Colonic mucosa (tissue), 4 donors: ENCODE measurements at regions not wholly inside any gene's neighbourhood (a gene's known extent, or its start where the extent isn't known, plus 50 kb on each side); places are given as distances from the start of the nearest gene placed in this dataset.

Experiments used
- DNase-seq: peaks from one replicate; pipeline ENCODE4 v3.0.0-alpha.2; 2020
- H3K27ac ChIP-seq: fragments of 200-600 bp; one replicate; pipeline ENCODE4 v1.8.0; 2021
- H3K27me3 ChIP-seq: fragments of 200-600 bp; one replicate; pipeline ENCODE4 v1.8.0; 2021
- H3K36me3 ChIP-seq: fragments of 200-600 bp; one replicate; pipeline ENCODE4 v1.8.0; 2021
- H3K4me1 ChIP-seq: fragments of 200-600 bp; one replicate; pipeline ENCODE4 v1.8.0; 2021; ENCODE audit warnings: mild to moderate bottlenecking
- H3K4me3 ChIP-seq: fragments of 200-600 bp; one replicate; pipeline ENCODE4 v1.8.0; 2021
- H3K9ac ChIP-seq, 2 donors: one replicate each; pipeline ENCODE4 v1.7.0; 2013; ENCODE audit warnings: control low read depth in 2 of 2, low read depth in 2 of 2, low read length in 2 of 2
- H3K9me3 ChIP-seq: fragments of 200-600 bp; one replicate; pipeline ENCODE4 v1.8.0; 2021
- intact Hi-C: fragments of 100-400 bp; cut with DNase I; formaldehyde crosslinking; loops from one replicate; pipeline ENCODE4 v1.14.1; 2022
- TF ChIP-seq, protein P1 (sequence below): fragments of 200-600 bp; IDR thresholded peaks from one replicate; pipeline ENCODE4 v1.8.0; 2022; ENCODE audit warnings: antibody characterized with exemption, mild to moderate bottlenecking
- donor health status: healthy.
- donor health status: DM: no; HTN: no; CAD: no.
- donor health status: DM: no; HTN: no; CAD: no.

DNA sequence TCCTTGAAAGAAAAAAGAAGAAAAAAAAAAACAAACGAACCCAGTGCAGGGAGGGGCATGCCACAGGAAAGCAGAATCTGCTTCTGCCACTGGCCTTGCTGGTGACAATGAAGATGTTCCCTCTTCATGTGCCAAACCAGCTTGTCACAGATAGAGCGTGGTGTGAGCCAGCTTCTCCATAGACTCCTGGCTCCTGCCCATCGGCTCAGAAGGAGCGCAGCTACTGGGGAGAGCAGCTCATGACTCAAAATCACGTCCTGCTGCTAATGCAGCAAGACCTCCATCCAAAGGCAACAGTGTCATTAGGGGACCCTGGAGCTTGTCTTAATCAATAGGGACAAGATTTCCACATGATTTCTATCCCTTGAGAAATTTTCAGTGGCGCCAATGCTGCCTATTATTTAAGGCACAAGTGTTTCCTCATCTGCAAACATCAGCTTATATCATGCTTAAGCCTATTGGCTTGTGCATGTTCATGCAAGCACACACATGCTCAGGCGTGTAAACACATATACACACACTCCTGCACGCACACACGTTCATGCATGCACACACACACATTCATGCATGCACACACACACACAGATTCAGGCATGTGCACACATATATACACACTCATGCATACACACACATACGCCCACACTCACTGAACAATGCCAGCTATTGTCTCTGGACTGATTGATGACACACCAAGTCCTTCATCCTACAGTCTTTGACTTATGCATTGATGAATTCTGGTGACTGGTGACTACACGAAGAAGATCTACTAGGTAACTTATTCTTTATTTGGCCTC lies 682.0 kb upstream of the ID2 start:
- H3K27ac ChIP-seq = no peak overlapping the region
- no peaks in the 10 kb centered on the region for H3K4me1 ChIP-seq
- intact Hi-C loops = no loop called here
- H3K9me3 ChIP-seq = no peaks in the 10 kb centered on the region
- no peaks in the 10 kb centered on the region for H3K36me3 ChIP-seq
- TF ChIP-seq, protein P1, sequence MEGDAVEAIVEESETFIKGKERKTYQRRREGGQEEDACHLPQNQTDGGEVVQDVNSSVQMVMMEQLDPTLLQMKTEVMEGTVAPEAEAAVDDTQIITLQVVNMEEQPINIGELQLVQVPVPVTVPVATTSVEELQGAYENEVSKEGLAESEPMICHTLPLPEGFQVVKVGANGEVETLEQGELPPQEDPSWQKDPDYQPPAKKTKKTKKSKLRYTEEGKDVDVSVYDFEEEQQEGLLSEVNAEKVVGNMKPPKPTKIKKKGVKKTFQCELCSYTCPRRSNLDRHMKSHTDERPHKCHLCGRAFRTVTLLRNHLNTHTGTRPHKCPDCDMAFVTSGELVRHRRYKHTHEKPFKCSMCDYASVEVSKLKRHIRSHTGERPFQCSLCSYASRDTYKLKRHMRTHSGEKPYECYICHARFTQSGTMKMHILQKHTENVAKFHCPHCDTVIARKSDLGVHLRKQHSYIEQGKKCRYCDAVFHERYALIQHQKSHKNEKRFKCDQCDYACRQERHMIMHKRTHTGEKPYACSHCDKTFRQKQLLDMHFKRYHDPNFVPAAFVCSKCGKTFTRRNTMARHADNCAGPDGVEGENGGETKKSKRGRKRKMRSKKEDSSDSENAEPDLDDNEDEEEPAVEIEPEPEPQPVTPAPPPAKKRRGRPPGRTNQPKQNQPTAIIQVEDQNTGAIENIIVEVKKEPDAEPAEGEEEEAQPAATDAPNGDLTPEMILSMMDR = no peak
- no peak overlapping the region for H3K4me3 ChIP-seq
- H3K9ac ChIP-seq = no peak overlapping the region
- no peaks in the 10 kb centered on the region for H3K27me3 ChIP-seq
- no peak for DNase-seq

DNA sequence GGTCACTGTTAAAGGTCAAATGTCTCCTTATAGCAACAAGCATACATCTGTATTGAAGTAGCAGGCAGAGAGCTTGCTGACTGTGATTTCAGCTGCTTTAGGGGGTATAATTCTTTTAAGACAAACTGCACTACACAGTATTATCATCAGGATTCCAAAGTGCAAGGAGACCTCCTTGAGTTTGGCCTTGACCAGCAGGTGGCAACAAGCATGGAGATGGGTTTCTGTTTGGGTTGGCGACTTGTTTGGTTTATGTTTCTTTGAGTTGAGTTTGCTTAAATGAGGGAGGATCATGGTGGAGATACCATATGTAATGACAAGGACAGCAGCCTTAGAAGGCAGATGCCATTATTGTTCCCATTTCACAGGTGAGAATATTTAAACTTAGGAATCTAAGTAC lies 681.0 kb upstream of the ID2 start:
- no peaks in the 10 kb centered on the region for H3K9me3 ChIP-seq
- no peak overlapping the region for H3K4me3 ChIP-seq
- H3K9ac ChIP-seq = no peak overlapping the region
- no peaks in the 10 kb centered on the region for H3K36me3 ChIP-seq
- no peak for DNase-seq
- intact Hi-C loops = no loop called here
- no peak overlapping the region for H3K27ac ChIP-seq
- no peaks in the 10 kb centered on the region for H3K27me3 ChIP-seq
- TF ChIP-seq, protein P1 = no peak
- H3K4me1 ChIP-seq = no peaks in the 10 kb centered on the region

- H3K36me3 ChIP-seq = no peaks in the 10 kb centered on the region
- TF ChIP-seq, protein P1 = no peak
- intact Hi-C loops = no loop called here
- no peak for DNase-seq
- H3K4me1 ChIP-seq = no peaks in the 10 kb centered on the region
- H3K9me3 ChIP-seq = no peaks in the 10 kb centered on the region
- H3K4me3 ChIP-seq = no peak overlapping the region
- H3K27ac ChIP-seq = no peak overlapping the region
- H3K9ac ChIP-seq = no peak overlapping the region
- H3K27me3 ChIP-seq = no peaks in the 10 kb centered on the region
Observed at GRCh38 chr2:8002765-8003393, 679.0 kb upstream of the ID2 start.

- Histone ChIP-seq H3K4me1 (no peaks in the 10 kb centered on the region), H3K27ac (peak overlapping the region; percentile 2)
- intact Hi-C loops = no loop called here
Observed at GRCh38 chr2:8003462-8004075, 678.3 kb upstream of the ID2 start.

GRCh38 chr2:8004250-8004681 lies 677.6 kb upstream of the ID2 start:
- H3K4me3 ChIP-seq = no peak overlapping the region
- no peaks in the 10 kb centered on the region for H3K9me3 ChIP-seq
- DNase-seq = peak; percentile 44
- no peak overlapping the region for H3K9ac ChIP-seq
- intact Hi-C loops = no loop called here
- H3K27me3 ChIP-seq = no peaks in the 10 kb centered on the region
- TF ChIP-seq, protein P1 = no peak
- no peaks in the 10 kb centered on the region for H3K4me1 ChIP-seq
- H3K27ac ChIP-seq = no peak overlapping the region
- H3K36me3 ChIP-seq = no peaks in the 10 kb centered on the region

More at GRCh38 chr2:8003462-8004075, 678.3 kb upstream of the ID2 start:
- Histone ChIP-seq H3K9me3 (no peaks in the 10 kb centered on the region), H3K4me3 (no peak overlapping the region), H3K27me3 (no peaks in the 10 kb centered on the region), H3K36me3 (no peaks in the 10 kb centered on the region), H3K9ac (no peak overlapping the region)
- TF ChIP-seq, protein P1 = no peak
- no peak for DNase-seq
